ENCODE measurements at regions not wholly inside any gene's neighbourhood (a gene's known extent, or its start where the extent isn't known, plus 50 kb on each side); places are given as distances from the start of the nearest gene placed in this dataset.

DNA sequence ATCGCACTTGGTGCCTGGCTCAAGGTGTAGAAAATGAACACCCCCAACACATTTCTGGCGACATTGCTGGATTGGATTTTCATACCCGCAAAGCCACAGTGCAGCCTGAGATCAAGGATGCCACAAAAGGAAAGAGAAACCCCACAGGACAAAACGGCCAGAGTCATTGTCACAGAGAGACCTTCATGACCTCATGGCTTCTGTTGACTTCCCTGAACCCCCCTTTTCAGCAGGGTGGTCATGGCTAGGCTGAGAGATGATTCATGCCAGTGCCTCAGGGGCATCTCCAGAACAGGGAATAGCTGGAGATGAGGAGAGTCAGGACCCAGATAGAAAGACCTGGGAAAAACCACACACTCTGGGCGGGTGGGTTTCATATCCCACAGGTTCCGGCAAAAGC lies 122.0 kb downstream of the C16orf95 start:
- no peak for TF ChIP-seq CTCF (IDR thresholded peaks at IDR 0.05)
- no peak for TF ChIP-seq POLR2A (IDR thresholded peaks at IDR 0.05)
